H1 (cell line): ENCODE measurements at regions not wholly inside any gene's neighbourhood (a gene's known extent, or its start where the extent isn't known, plus 50 kb on each side); places are given as distances from the start of the nearest gene placed in this dataset.
A peak's percentile ranks its signal among the peaks of the same experiment; 100 is the strongest.

Experiments used
- CTCF ChIA-PET: fragments of 300-600 bp; sonication (Branson Sonifier 250); formaldehyde crosslinking; loops from one replicate; lab custom pipeline; 2021; ENCODE audit not compliant: partially characterized antibody; lab: Charles Lee
- POLR2A ChIA-PET: fragments of 300-600 bp; sonication (Branson Sonifier 250); formaldehyde crosslinking; loops from one replicate; lab custom pipeline; 2021; ENCODE audit warnings: inconsistent platforms; ENCODE audit not compliant: partially characterized antibody; lab: Charles Lee
- DNase-seq, 2 experiments: peaks; one replicate each; pipeline versions ENCODE4 v3.0.0 to v3.0.0-alpha.2; 2010 to 2022; ENCODE audit warnings: low spot score in 2 of 2, low read depth in 1 of 2, mixed read lengths in 1 of 2
- FAIRE-seq: peaks from 2 replicates; lab custom pipeline; 2011; peaks lifted over from hg19 to GRCh38; lab: Jason Lieb, UNC
- H2AFZ ChIP-seq: 2 replicates; pipeline ENCODE4 v1.8.1; 2012; ENCODE audit warnings: low read length, inconsistent platforms
- H2AK5ac ChIP-seq: 2 replicates; pipeline ENCODE4 v1.6.1; 2013; ENCODE audit warnings: low read depth, low read length
- H2BK120ac ChIP-seq: replicated peaks from 2 replicates; pipeline ENCODE3; 2013; ENCODE audit warnings: low read depth, low read length, inconsistent platforms
- H2BK12ac ChIP-seq: 2 replicates; pipeline ENCODE4 v1.6.1; 2013; ENCODE audit warnings: low read depth, low read length
- H2BK15ac ChIP-seq: 2 replicates; pipeline ENCODE4 v1.6.1; 2013; ENCODE audit warnings: low read length
- H2BK20ac ChIP-seq: 2 replicates; pipeline ENCODE4 v1.6.1; 2013; ENCODE audit warnings: low read length
- H2BK5ac ChIP-seq: 2 replicates; pipeline ENCODE4 v1.6.1; 2013; ENCODE audit warnings: low read depth, low read length
- H3K14ac ChIP-seq: 2 replicates; pipeline ENCODE4 v1.6.1; 2013; ENCODE audit warnings: inconsistent platforms; ENCODE audit not compliant: insufficient read length
- H3K18ac ChIP-seq: 2 replicates; pipeline ENCODE4 v1.6.1; 2013; ENCODE audit warnings: low read length; ENCODE audit errors: extremely low read depth
- H3K23ac ChIP-seq: 2 replicates; pipeline ENCODE4 v1.6.1; 2013; ENCODE audit warnings: inconsistent platforms; ENCODE audit not compliant: insufficient read length
- H3K23me2 ChIP-seq: 2 replicates; pipeline ENCODE4 v1.6.1; 2013; ENCODE audit warnings: low read depth, low read length
- H3K27ac ChIP-seq: 2 replicates; pipeline ENCODE4 v1.6.1; 2011; ENCODE audit warnings: low read depth, low read length, inconsistent platforms
- H3K27me3 ChIP-seq, 4 experiments: replicated peaks in 1 of 4; 1 replicate in 1 of 4; 2 replicates in 3 of 4; pipeline versions ENCODE4 v1.6.1 to v1.8.1; 2011 to 2013; ENCODE audit warnings: low read length in 3 of 4, mild to moderate bottlenecking in 3 of 4, inconsistent platforms in 2 of 4, mixed read lengths in 2 of 4, moderate library complexity in 1 of 4; ENCODE audit not compliant: control insufficient read depth in 3 of 4, insufficient read depth in 3 of 4; ENCODE audit errors: extremely low read depth in 1 of 4
- H3K36me3 ChIP-seq, 4 experiments: 2 replicates each; pipeline versions ENCODE4 v1.6.1 to v1.8.1; 2011 to 2013; ENCODE audit warnings: mild to moderate bottlenecking in 4 of 4, low read length in 3 of 4, moderate library complexity in 2 of 4, control low read depth in 1 of 4, inconsistent platforms in 1 of 4; ENCODE audit not compliant: insufficient read depth in 4 of 4, control insufficient read depth in 2 of 4
- H3K4ac ChIP-seq: replicated peaks from 2 replicates; pipeline ENCODE3; 2013; ENCODE audit warnings: low read length, low read depth, mixed read lengths, inconsistent platforms; ENCODE audit not compliant: insufficient read length
- H3K4me1 ChIP-seq, 4 experiments: replicated peaks in 1 of 4; 1 replicate in 1 of 4; 2 replicates in 3 of 4; pipeline versions ENCODE4 v1.6.1 to v1.8.1; 2011 to 2013; ENCODE audit warnings: low read length in 3 of 4, inconsistent platforms in 2 of 4, mixed read lengths in 1 of 4; ENCODE audit not compliant: insufficient read depth in 4 of 4, control insufficient read depth in 3 of 4
- H3K4me2 ChIP-seq, 2 experiments: 2 replicates each; pipeline versions ENCODE4 v1.6.1 to v1.8.1; 2011 to 2013; ENCODE audit warnings: low read depth in 2 of 2, low read length in 2 of 2, control low read depth in 1 of 2, inconsistent platforms in 1 of 2, mild to moderate bottlenecking in 1 of 2; ENCODE audit not compliant: insufficient read depth in 1 of 2
- H3K4me3 ChIP-seq, 4 experiments: fragments of 200-600, 300-600 bp in 1 of 4; sonication (generic), shearing (Covaris generic), sonication (Bioruptor Twin) in 1 of 4; 2 replicates each; pipeline versions ENCODE4 v1.5.1 to v1.8.1; 2011 to 2016; ENCODE audit warnings: low read length in 4 of 4, low read depth in 3 of 4, control low read depth in 2 of 4, inconsistent platforms in 2 of 4, mild to moderate bottlenecking in 2 of 4, mixed read lengths in 1 of 4, moderate library complexity in 1 of 4; ENCODE audit not compliant: insufficient read depth in 2 of 4; ENCODE audit errors: extremely low read depth in 1 of 4
- H3K56ac ChIP-seq: replicated peaks from 2 replicates; pipeline ENCODE3; 2013; ENCODE audit warnings: low read depth, mild to moderate bottlenecking, mixed read lengths, low read length, inconsistent platforms; ENCODE audit not compliant: insufficient read length
- H3K79me1 ChIP-seq: 2 replicates; pipeline ENCODE4 v1.6.1; 2013; ENCODE audit warnings: low read depth, low read length, control low read depth
- H3K79me2 ChIP-seq, 2 experiments: 2 replicates each; pipeline versions ENCODE4 v1.6.1 to v1.8.1; 2012 to 2013; ENCODE audit warnings: low read length in 2 of 2, mild to moderate bottlenecking in 2 of 2, inconsistent platforms in 1 of 2; ENCODE audit not compliant: insufficient read depth in 2 of 2, control insufficient read depth in 1 of 2
- H3K9ac ChIP-seq, 4 experiments: replicated peaks in 1 of 4; 1 replicate in 1 of 4; 2 replicates in 3 of 4; pipeline versions ENCODE4 v1.6.1 to v1.8.1; 2011 to 2013; ENCODE audit warnings: low read depth in 3 of 4, low read length in 3 of 4, control low read depth in 2 of 4, mild to moderate bottlenecking in 2 of 4, moderate library complexity in 2 of 4, inconsistent platforms in 1 of 4; ENCODE audit errors: extremely low read depth in 1 of 4
- H3K9me3 ChIP-seq, 2 experiments: 2 replicates each; pipeline versions ENCODE4 v1.6.1 to v1.8.1; 2012 to 2013; ENCODE audit warnings: mild to moderate bottlenecking in 2 of 2, moderate library complexity in 2 of 2, control low read depth in 1 of 2, inconsistent platforms in 1 of 2, low read depth in 1 of 2, low read length in 1 of 2, mixed read lengths in 1 of 2; ENCODE audit not compliant: insufficient read depth in 2 of 2
- H4K20me1 ChIP-seq, 2 experiments: replicated peaks in 1 of 2; 2 replicates each; pipeline versions ENCODE3 to v1.8.1; 2011 to 2013; ENCODE audit warnings: inconsistent platforms in 2 of 2, low read length in 2 of 2, mild to moderate bottlenecking in 1 of 2; ENCODE audit not compliant: insufficient read depth in 2 of 2, control insufficient read depth in 1 of 2
- H4K5ac ChIP-seq: 2 replicates; pipeline ENCODE4 v1.6.1; 2013; ENCODE audit warnings: low read length, low read depth, mixed read lengths, inconsistent platforms; ENCODE audit not compliant: insufficient read length
- H4K8ac ChIP-seq: 2 replicates; pipeline ENCODE4 v1.8.0; 2013; ENCODE audit warnings: mild to moderate bottlenecking, moderate library complexity, low read length, inconsistent platforms; ENCODE audit not compliant: insufficient read depth; ENCODE audit errors: extremely low read depth
- H4K91ac ChIP-seq: replicated peaks from 2 replicates; pipeline ENCODE3; 2013; ENCODE audit warnings: low read length, mixed read lengths, inconsistent platforms; ENCODE audit not compliant: insufficient read length
- ATF3 ChIP-seq: IDR thresholded peaks from 2 replicates; pipeline ENCODE4 v1.6.1; 2011; ENCODE audit warnings: low read depth, mild to moderate bottlenecking, low read length; ENCODE audit not compliant: insufficient read depth
- CBX8 ChIP-seq: fragments of 300-800, 300-1000 bp; sonication (generic); IDR thresholded peaks from 2 replicates; pipeline ENCODE4 v1.7.1; 2016; ENCODE audit warnings: low read depth, low read length, borderline replicate concordance

- CTCF ChIA-PET, result no interaction called here
- H3K14ac ChIP-seq, result no peak overlapping the region
- no peaks in the 10 kb centered on the region for H3K36me3 ChIP-seq
- 0 out of 8 replicates have a peak overlapping the region, but pooled peaks of 1 of the 4 experiments have one; percentile 1 for H3K4me3 ChIP-seq
- no peaks in the 10 kb centered on the region for H3K79me2 ChIP-seq
- H3K4ac ChIP-seq, result no peak overlapping the region
- H4K20me1 ChIP-seq, result no peaks in the 10 kb centered on the region
- no peak overlapping the region for H2BK15ac ChIP-seq
- no peak overlapping the region for H3K56ac ChIP-seq
- no peak overlapping the region for H4K8ac ChIP-seq
- H2BK120ac ChIP-seq, result no peak overlapping the region
- H2BK5ac ChIP-seq, result no peak overlapping the region
- H4K91ac ChIP-seq, result no peak overlapping the region
- no peaks in the 10 kb centered on the region for H3K23me2 ChIP-seq
- H2AFZ ChIP-seq, result no peak overlapping the region
- no peak overlapping the region for H4K5ac ChIP-seq
- H3K79me1 ChIP-seq, result no peaks in the 10 kb centered on the region
- DNase-seq (no peak), FAIRE-seq (peak; percentile 42)
- no peak overlapping the region for H2AK5ac ChIP-seq
- H2BK12ac ChIP-seq, result no peak overlapping the region; the same call in 1 of the 2 replicates
- H3K4me1 ChIP-seq, result no peaks in the 10 kb centered on the region; a peak in 1 of 7 replicates
- POLR2A ChIA-PET, result no interaction called here
- H3K23ac ChIP-seq, result no peak overlapping the region
- no peak overlapping the region for H3K9ac ChIP-seq
- peaks cover 0 to 1% (median 0%) of the 10 kb centered on the region in 4 experiments; a peak in 1 of 7 replicates for H3K27me3 ChIP-seq
- H2BK20ac ChIP-seq, result no peak overlapping the region
- no peak overlapping the region for H3K4me2 ChIP-seq
- no peak overlapping the region for H3K18ac ChIP-seq
- H3K9me3 ChIP-seq, result no peaks in the 10 kb centered on the region
- no peak overlapping the region for H3K27ac ChIP-seq
- TF ChIP-seq ATF3 (no peak), CBX8 (no peak)
These were observed 582.5 kb downstream of the RFPL4B start for GRCh38 chr6:112929641-112930040.
